ENCODE measurements at regions not wholly inside any gene's neighbourhood (a gene's known extent, or its start where the extent isn't known, plus 50 kb on each side); places are given as distances from the start of the nearest gene placed in this dataset.

DNA sequence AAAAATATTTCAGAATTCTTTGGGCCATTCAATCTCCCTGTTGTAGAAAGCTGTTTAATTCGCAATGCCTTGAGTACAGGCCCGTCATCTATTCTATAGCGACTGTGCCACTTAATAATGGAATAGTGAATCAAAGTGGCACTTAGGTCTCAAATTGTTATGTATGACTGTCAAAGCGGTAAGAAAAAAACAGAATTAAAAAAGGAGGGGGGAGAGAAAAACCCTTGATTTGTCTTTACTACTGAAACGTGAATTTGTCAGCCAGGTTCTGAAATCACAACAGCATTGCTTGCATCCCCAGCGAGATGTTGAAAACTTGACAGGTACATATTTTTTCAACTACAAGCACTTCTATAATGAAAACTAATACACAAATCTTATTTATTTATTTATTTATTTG is 320.9 kb downstream of the TFEC start:
- DNase-seq (ENCODE audit: low read depth, low spot score): no peak

- no peak for DNase-seq (ENCODE audit: low read depth, low spot score)
Measured at GRCh38 chr7:115708013-115708341, 322.6 kb downstream of the TFEC start.

GRCh38 chr7:115707258-115708012 is 323.1 kb downstream of the TFEC start:
- peak; percentile 49 for DNase-seq (ENCODE audit: low read depth, low spot score)

GRCh38 chr7:115704884-115705283 is 325.7 kb downstream of the TFEC start:
- DNase-seq (ENCODE audit: low read depth, low spot score): no peak

DNA sequence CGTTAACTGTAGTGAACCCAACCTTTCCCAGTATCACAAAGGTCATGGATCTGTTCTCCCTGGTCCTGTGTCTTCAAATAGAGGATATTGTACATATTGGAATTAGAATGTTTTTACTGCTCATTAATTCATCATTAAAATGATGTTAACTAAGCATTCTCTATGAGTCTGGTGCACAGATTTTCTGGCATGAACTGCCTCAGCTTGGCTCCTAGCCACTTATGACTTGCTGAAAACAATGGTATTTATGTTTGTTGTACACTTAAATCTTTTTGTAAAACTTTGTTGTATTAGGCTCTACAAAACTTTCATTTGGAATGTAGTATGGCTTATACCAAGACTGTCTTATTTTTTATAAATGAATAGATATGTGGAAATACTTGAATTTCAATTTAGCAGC is 329.4 kb downstream of the TFEC start:
- no peak for DNase-seq (ENCODE audit: low read depth, low spot score)

GRCh38 chr7:115694424-115694823 is 336.1 kb downstream of the TFEC start:
- no peak for DNase-seq (ENCODE audit: low read depth, low spot score)

- no peak for DNase-seq (ENCODE audit: low read depth, low spot score)
Measured at GRCh38 chr7:115693779-115694178, 336.8 kb downstream of the TFEC start.

DNA sequence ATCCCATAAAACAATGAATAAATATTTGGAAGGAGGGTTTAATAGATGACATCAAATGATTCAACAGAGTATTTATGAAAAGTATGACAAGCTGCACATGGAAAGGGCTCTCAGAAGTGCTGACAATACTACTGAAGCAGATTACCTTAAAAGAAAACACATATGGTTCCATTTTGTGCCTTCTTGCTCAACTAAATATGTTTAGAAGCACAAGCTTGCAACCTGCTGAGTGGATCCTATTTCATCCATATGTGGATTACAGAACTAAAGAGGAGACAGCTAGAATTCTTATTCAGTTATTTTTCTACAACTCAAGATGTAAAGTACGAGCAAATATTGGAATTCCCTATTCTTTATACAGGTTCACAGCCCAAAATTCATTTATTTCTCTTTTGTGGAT is 340.6 kb downstream of the TFEC start:
- no peak for DNase-seq (ENCODE audit: low read depth, low spot score)

DNA sequence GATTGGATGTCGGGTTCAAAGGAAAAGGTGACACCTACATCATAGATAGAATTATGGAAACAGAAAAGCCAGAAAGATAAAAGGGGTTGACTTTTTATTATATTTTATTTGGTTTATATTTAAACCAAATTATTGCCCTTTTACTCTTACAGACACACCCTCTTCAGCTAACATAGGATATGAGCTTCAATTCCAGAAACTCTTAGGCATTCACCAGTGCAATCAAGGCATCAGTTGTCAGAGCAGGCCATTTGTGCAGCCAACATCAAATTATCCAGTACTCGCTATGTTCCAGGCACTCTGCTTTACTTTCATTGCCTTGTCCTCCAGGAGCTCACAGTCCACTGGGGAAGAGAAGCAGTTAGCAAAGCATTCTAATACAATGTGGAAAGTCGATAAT is 347.5 kb downstream of the TFEC start:
- no peak for DNase-seq (ENCODE audit: low read depth, low spot score)

DNA sequence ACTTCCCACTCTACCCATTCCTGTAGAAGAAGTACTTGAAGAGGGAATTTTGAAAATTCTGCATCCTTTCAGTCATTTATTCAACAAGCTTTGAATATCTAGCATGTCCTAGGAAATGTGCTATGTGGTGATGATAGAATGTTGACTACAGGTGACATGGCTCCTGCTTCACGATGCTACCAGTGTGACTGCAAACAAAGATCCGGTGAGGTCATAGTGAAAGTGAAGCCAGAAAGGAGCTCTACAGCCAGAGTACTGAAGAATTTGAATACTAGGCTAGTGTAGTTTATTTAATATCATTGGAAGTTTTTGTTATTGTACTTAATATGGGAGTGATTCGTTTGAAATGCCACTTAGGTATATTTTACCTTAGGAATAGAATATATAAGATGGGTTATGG is 348.1 kb downstream of the TFEC start:
- DNase-seq (ENCODE audit: low read depth, low spot score): no peak

GRCh38 chr7:115680921-115681320 is 349.6 kb downstream of the TFEC start:
- no peak for DNase-seq (ENCODE audit: low read depth, low spot score)

DNA sequence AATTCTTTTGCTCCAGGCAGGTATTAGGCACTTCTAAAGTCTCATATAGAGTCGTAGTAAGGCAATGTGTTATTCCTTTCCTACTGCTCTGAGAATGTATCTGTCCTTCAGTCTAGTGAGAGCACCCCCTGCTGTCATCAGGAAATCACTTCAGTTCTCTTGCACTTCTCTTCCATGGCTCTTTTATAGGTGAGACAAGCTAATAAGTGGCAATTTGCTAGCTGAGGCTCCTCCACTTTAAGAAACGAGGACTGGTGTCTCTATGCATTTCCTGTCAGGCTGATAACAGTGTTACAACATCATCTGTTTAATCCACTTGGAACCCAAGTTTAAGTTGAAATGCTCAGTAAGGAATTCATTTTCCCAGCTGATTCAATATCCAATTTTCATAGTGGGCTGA is 350.6 kb downstream of the TFEC start:
- peak; percentile 50 for DNase-seq (ENCODE audit: low read depth, low spot score)

DNA sequence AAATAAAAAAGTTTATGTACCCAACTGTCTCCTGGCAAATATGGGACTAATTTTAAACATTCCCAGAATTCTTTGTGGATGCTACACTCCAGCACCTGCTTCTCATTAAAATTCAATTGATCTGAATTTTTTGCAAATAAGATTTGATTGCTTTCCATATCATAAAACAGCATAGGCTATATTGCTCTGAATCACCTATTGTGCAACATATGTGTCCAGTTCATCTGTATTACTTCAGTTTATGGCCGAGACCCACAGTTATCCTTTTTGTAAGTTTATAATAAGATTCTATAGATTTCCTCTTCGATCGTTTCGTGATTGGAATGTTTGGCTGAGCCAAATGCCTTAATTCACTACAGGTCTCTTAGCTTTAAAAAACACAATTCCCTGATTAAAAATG is 351.1 kb downstream of the TFEC start:
- no peak for DNase-seq (ENCODE audit: low read depth, low spot score)

GRCh38 chr7:115678086-115678982 is 352.2 kb downstream of the TFEC start:
- DNase-seq (ENCODE audit: low read depth, low spot score): peak; percentile 66

DNA sequence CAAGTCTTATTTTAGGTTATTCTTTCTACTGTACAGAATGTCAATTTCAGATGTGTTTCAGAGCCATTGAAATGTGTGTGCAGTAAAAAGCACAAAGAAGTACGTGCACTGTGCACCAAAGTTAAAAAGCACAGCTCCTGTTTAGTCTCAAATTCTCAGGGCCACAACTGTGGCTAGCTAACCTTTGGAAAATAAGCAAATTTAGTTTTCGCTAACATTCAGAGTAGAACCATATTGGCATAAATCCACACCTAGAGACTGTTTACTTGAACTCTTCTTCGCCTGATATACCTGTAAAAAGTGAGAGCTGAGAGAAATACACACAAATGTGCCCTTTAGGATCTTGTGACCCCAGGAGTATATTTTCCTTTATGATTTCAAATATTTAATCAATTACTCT is 353.9 kb downstream of the TFEC start:
- DNase-seq (ENCODE audit: low read depth, low spot score): no peak

DNA sequence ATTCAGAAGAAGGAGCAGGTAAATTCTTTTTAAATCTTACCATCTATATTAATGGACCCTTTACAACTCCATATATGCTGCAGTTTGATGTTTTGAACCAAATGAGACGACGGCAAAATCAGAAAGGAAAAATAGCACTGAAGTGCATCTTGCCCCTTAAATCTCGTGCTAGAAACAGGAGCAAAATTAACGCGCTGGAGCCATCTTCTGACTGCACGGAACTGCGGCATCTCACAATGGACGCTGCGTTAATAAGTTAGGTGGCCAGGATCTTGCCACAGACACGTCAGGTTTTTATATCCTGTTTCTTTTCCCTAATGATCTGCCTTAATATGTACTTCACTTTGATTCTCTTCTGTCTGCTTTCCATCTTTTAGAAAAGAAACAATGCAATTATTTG is 354.5 kb downstream of the TFEC start:
- peak; percentile 59 for DNase-seq (ENCODE audit: low read depth, low spot score)

DNA sequence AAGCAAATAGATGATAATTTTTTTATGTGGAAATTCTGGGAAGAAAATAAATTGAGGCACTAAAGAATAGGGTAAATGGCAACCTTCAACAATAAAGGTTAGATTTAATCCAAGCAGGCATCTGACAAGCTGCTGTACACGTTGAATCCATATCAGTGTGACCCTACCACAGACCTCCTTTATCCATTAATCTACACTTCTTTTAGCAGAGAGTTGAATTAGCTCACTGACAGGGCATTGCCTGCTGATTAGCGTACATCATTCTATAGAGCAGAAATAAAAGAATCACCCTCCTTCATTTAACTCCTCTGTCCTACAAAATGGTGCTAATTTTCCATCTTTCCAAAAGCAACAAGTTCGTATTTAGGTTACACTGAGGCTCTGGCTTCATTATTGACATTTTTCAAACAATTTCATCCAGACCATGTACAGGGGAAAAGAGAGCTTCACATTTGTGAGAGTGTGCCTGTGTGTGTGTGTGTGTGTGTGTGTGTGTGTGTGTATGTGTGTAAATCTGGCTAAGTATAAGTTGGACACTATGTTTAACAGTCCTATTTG is 356.0 kb downstream of the TFEC start:
- no peak for DNase-seq (ENCODE audit: low read depth, low spot score)

GRCh38 chr7:115672024-115672423 is 358.5 kb downstream of the TFEC start:
- DNase-seq (ENCODE audit: low read depth, low spot score): no peak

DNA sequence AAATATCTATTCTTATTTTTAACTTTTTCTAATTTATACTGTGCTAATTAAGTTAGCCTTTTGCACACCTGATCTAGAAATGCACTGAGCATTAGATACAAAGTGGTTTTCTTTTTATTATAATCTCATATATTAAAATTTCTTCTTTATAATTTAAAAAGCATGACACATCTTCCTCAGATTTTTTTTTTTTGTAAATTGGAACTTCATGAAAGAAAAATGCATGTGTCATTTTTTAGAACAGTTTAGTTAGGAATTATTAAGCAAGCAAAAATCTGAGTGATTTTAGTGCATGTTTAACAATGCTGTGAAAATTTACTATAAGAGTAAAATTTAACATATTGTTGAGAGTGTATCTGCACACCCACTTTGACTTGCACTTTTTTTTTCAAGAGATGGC is 367.9 kb downstream of the TFEC start:
- no peak for DNase-seq (ENCODE audit: low read depth, low spot score)

DNA sequence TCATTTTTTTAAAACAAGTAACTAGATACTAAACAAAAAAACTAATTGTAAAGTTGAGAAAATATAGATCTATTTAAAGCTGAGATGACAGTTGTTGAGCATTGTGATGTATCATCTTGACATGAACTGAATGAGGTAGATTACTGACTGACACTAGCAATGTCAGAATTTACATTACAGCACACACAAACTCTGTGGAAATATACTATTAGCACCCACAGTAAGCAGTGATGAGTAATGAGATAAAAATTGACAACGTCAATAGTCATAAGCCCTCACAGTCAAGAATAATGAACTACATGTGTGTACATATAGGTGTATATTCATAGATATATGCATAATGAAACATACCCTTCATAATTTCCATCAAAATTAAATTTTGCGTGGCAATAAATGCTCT is 368.4 kb downstream of the TFEC start:
- no peak for DNase-seq (ENCODE audit: low read depth, low spot score)

GRCh38 chr7:115658223-115658622 is 372.3 kb downstream of the TFEC start:
- DNase-seq (ENCODE audit: low read depth, low spot score): no peak

DNA sequence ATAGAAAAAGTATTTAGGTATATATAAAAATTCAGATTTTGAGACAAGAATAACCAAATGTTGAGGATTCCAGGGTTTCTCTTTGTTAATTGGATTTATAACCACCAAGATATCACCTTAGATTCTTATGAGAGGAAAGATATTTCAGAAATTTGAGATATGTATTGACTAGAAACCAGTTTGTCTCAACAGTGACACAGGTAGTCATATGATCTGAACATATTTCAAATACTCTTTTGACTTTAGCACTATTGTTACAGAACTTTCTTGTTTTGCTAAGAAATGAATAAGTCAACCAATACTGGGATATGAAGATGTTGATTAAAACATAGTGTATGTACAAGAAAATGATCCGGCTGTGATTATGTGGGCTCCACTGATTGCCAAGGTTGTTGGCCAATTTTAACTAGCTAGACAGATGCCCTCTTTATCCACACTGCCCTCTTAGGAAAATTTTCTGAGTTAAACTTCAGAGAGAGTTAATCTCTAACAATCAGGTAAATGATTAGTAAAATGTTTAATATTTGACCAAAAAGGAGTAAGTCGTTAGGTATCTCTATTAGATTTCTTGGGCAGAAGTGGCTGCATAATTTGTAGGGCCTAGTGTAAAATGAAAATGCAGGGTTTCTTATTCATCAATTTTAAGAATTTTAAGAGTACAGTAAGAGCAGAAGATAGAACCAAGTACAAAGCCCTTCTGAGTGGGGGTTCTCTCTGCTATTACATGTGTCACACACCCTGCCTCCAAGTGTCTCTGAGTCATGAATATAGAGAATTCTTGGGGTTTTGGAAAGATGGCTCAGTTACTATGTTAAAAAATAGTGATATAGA is 376.0 kb downstream of the TFEC start:
- DNase-seq (ENCODE audit: low read depth, low spot score): peak; percentile 2

Measured in astrocyte of the hippocampus (primary cell).